ENCODE measurements at regions not wholly inside any gene's neighbourhood (a gene's known extent, or its start where the extent isn't known, plus 50 kb on each side); places are given as distances from the start of the nearest gene placed in this dataset.

DNA sequence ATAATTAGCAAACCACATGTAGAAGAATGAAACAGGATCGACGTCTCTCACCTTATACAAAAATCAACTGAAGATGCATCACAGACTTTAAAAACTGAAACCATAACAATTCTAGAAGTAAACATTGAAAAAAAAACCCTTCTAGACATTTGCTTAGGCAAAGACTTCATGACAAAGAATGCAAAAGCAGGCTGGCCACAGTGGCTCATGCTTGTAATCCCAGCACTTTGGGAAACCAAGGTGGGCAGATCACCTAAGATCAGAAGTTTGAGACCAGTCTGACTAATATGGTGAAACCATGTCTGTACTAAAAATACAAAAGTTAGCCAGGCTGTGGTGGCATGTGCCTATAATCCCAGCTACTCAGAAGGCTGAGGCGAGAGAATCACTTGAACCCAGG lies 1351.7 kb downstream of the MRPL39 start:
- Histone ChIP-seq H3K79me2 (ENCODE audit: control insufficient read depth in 1 of 2, insufficient read depth in 2 of 2, low read length in 2 of 2) (no peaks in the 10 kb centered on the region), H3K23ac (ENCODE audit: insufficient read length) (no peak overlapping the region), H3K27ac (ENCODE audit: low read depth, low read length) (no peak overlapping the region), H2BK15ac (ENCODE audit: low read length) (no peak overlapping the region), H3K23me2 (ENCODE audit: low read depth, low read length) (no peaks in the 10 kb centered on the region), H4K5ac (ENCODE audit: insufficient read length, low read depth, low read length) (no peak overlapping the region), H3K14ac (ENCODE audit: insufficient read length) (no peak overlapping the region), H3K4me2 (ENCODE audit: insufficient read depth in 1 of 2, low read depth in 2 of 2, low read length in 2 of 2) (no peak overlapping the region), H3K27me3 (replicated peaks in 1 of 4; ENCODE audit: control insufficient read depth in 3 of 4, extremely low read depth in 1 of 4, insufficient read depth in 3 of 4, low read length in 3 of 4) (no peaks in the 10 kb centered on the region), H2BK12ac (ENCODE audit: low read depth, low read length) (no peak overlapping the region), H3K4me1 (replicated peaks in 1 of 4; ENCODE audit: control insufficient read depth in 3 of 4, insufficient read depth in 4 of 4, low read length in 3 of 4) (no peaks in the 10 kb centered on the region), H3K36me3 (ENCODE audit: control insufficient read depth in 2 of 4, insufficient read depth in 4 of 4, low read length in 3 of 4) (no peaks in the 10 kb centered on the region), H3K56ac (replicated peaks; ENCODE audit: insufficient read length, low read depth, low read length) (no peak overlapping the region), H2BK120ac (replicated peaks; ENCODE audit: low read depth, low read length) (no peak overlapping the region), H4K20me1 (replicated peaks in 1 of 2; ENCODE audit: control insufficient read depth in 1 of 2, insufficient read depth in 2 of 2, low read length in 2 of 2) (no peaks in the 10 kb centered on the region), H2BK20ac (ENCODE audit: low read length) (no peak overlapping the region), H2BK5ac (ENCODE audit: low read depth, low read length) (no peak overlapping the region), H3K18ac (ENCODE audit: extremely low read depth, low read length) (no peak overlapping the region), H3K9me3 (ENCODE audit: insufficient read depth in 2 of 2, low read depth in 1 of 2, low read length in 1 of 2) (peaks cover 1 to 8% of the 10 kb centered on the region in 2 experiments; a peak in 3 of 4 replicates), H2AK5ac (ENCODE audit: low read depth, low read length) (no peak overlapping the region), H3K4me3 (ENCODE audit: extremely low read depth in 1 of 4, insufficient read depth in 2 of 4, low read depth in 3 of 4, low read length in 4 of 4) (no peak overlapping the region), H3K79me1 (ENCODE audit: low read depth, low read length) (no peaks in the 10 kb centered on the region), H4K8ac (ENCODE audit: extremely low read depth, insufficient read depth, low read length) (no peak overlapping the region), H3K9ac (replicated peaks in 1 of 4; ENCODE audit: extremely low read depth in 1 of 4, low read depth in 3 of 4, low read length in 3 of 4) (no peak overlapping the region), H2AFZ (ENCODE audit: low read length) (no peak overlapping the region), H4K91ac (replicated peaks; ENCODE audit: insufficient read length, low read length) (no peak overlapping the region), H3K4ac (replicated peaks; ENCODE audit: insufficient read length, low read depth, low read length) (no peak overlapping the region)
- 48% methylated on average over 3 of the region's 3 CpGs; no CpG with 5 or more reads in 1 of the 2 experiments for WGBS, 2 experiments (ENCODE audit: extremely low coverage in 1 of 2, insufficient coverage in 1 of 2, insufficient read length in 1 of 2, insufficient replicate concordance in 2 of 2, low coverage in 1 of 2, low lambda C conversion rate in 2 of 2, missing lambda C conversion rate in 1 of 2)
- no peak for DNase-seq (ENCODE audit: low read depth in 1 of 2, low spot score in 2 of 2)
- ChIA-PET POLR2A (ENCODE audit: partially characterized antibody) (no interaction called here), CTCF (ENCODE audit: partially characterized antibody) (no interaction called here)
- FAIRE-seq = no peak
- TF ChIP-seq POLR2A (IDR thresholded peaks at IDR 0.05; ENCODE audit: control extremely low read depth in 1 of 2, low read depth in 2 of 2, low read length in 2 of 2) (no peak), BCL11A (IDR thresholded peaks at IDR 0.05; ENCODE audit: low read depth in 2 of 2, low read length in 2 of 2) (no peak), BRCA1 (IDR thresholded peaks at IDR 0.05; ENCODE audit: low read depth, low read length) (no peak), SP2 (IDR thresholded peaks at IDR 0.05; ENCODE audit: low read length) (no peak), KDM1A (IDR thresholded peaks at IDR 0.05; ENCODE audit: borderline replicate concordance, low read length) (no peak), BACH1 (IDR thresholded peaks at IDR 0.05; ENCODE audit: low read length) (no peak), EP300 (IDR thresholded peaks at IDR 0.05; ENCODE audit: borderline replicate concordance in 1 of 2, low read depth in 2 of 2, low read length in 2 of 2) (no peak), TAF1 (IDR thresholded peaks at IDR 0.05; ENCODE audit: low read depth, low read length) (no peak), JUND (IDR thresholded peaks at IDR 0.05; ENCODE audit: low read length) (no peak), ATF2 (IDR thresholded peaks at IDR 0.05; ENCODE audit: low read length) (no peak), FOSL1 (IDR thresholded peaks at IDR 0.05; ENCODE audit: insufficient read depth, low read depth, low read length) (no peak), ASH2L (IDR thresholded peaks at IDR 0.05; ENCODE audit: low read length) (no peak), CHD1 (IDR thresholded peaks at IDR 0.05; ENCODE audit: low read depth, low read length) (no peak), SP4 (IDR thresholded peaks at IDR 0.05; ENCODE audit: low read length) (no peak)
- TF ChIP-seq, protein P1, sequence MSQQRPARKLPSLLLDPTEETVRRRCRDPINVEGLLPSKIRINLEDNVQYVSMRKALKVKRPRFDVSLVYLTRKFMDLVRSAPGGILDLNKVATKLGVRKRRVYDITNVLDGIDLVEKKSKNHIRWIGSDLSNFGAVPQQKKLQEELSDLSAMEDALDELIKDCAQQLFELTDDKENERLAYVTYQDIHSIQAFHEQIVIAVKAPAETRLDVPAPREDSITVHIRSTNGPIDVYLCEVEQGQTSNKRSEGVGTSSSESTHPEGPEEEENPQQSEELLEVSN (IDR thresholded peaks at IDR 0.05) = no peak
